Upper lobe of left lung (tissue), 6 donors: ENCODE measurements at regions not wholly inside any gene's neighbourhood (a gene's known extent, or its start where the extent isn't known, plus 50 kb on each side); places are given as distances from the start of the nearest gene placed in this dataset.

Source experiments
- ATAC-seq, 2 donors: fragments of 200-7000 bp; cut with Tn5 transposase; one replicate each; pipeline ENCODE4 v1.9.1; 2022; ENCODE audit warnings: mild to moderate bottlenecking in 2 of 2, moderate library complexity in 2 of 2; ENCODE audit not compliant: low FRiP score in 2 of 2
- DNase-seq, 2 donors: peaks; one replicate each; pipeline ENCODE4 v3.0.0-alpha.2; 2019 to 2020
- H3K27ac ChIP-seq, 4 donors: fragments of 200-600 bp; sonication (generic); one replicate each; pipeline ENCODE4 v1.5.1; 2016 to 2019
- H3K27me3 ChIP-seq, 4 donors: fragments of 200-600 bp; sonication (generic); one replicate each; pipeline ENCODE4 v1.5.1; 2017 to 2019
- H3K36me3 ChIP-seq, 4 donors: fragments of 200-600 bp; sonication (generic); one replicate each; pipeline ENCODE4 v1.5.1; 2016 to 2019
- H3K4me1 ChIP-seq, 4 donors: fragments of 200-600 bp; sonication (generic); one replicate each; pipeline ENCODE4 v1.5.1; 2018 to 2019
- H3K4me3 ChIP-seq, 4 donors: fragments of 200-600 bp; sonication (generic); one replicate each; pipeline ENCODE4 v1.5.1; 2017 to 2019; ENCODE audit warnings: mild to moderate bottlenecking in 2 of 4, moderate library complexity in 1 of 4
- H3K9me3 ChIP-seq, 4 donors: fragments of 200-600 bp; sonication (generic); one replicate each; pipeline ENCODE4 v1.5.1; 2018 to 2019
- CTCF ChIP-seq, 6 experiments: fragments of 450-650 bp in 4 of 6; fragments of 200-600 bp in 2 of 6; sonication (generic) in 2 of 6; IDR thresholded peaks; one replicate each; pipeline ENCODE4 v1.5.1; 2016 to 2019; ENCODE audit warnings: antibody characterized with exemption in 6 of 6
- EP300 ChIP-seq, 4 donors: sonication (generic); formaldehyde crosslinking; IDR thresholded peaks; one replicate each; pipeline ENCODE4 v1.5.1; 2017; ENCODE audit warnings: antibody characterized with exemption in 4 of 4, control low read depth in 2 of 4
- POLR2A ChIP-seq, 4 donors: fragments of 450-650 bp; IDR thresholded peaks; one replicate each; pipeline ENCODE4 v1.5.1; 2016 to 2017; ENCODE audit warnings: antibody characterized with exemption in 4 of 4, mild to moderate bottlenecking in 2 of 4
- POLR2AphosphoS5 ChIP-seq, 2 donors: sonication (generic); formaldehyde crosslinking; IDR thresholded peaks; one replicate each; pipeline ENCODE4 v1.5.1; 2017; ENCODE audit warnings: antibody characterized with exemption in 2 of 2
- WGBS, 2 donors: methylation state at CpG; one replicate each; pipeline ENCODE4 v1.1.5; 2017 to 2018; 5-methylcytosine and 5-hydroxymethylcytosine counted together
- donor health status: DM: no; HTN: no; CAD: no; lungs with moderate emphysema.
- donor health status: DM: no; HTN: yes; CAD: no; lungs with severe emphysema.

- peaks cover 7 to 19% (median 14%) of the 10 kb centered on the region in 4 donors for H3K4me1 ChIP-seq
- no peak overlapping the region for H3K4me3 ChIP-seq
- ATAC-seq (no peak), DNase-seq (no peak)
- no peaks in the 10 kb centered on the region for H3K27me3 ChIP-seq
- H3K27ac ChIP-seq: peak overlapping the region in 1 of 4 donors; percentile 23
- H3K36me3 ChIP-seq: no peaks in the 10 kb centered on the region
- H3K9me3 ChIP-seq: no peaks in the 10 kb centered on the region
- WGBS, 2 donors: 42 to 52% methylated on average over 3 of the region's 3 CpGs
- no peak for TF ChIP-seq POLR2AphosphoS5 (IDR thresholded peaks at IDR 0.05)
- no peak for TF ChIP-seq CTCF (IDR thresholded peaks at IDR 0.05)
- no peak for TF ChIP-seq POLR2A (IDR thresholded peaks at IDR 0.05)
- TF ChIP-seq EP300 (IDR thresholded peaks at IDR 0.05): peak in 1 of 4 donors; percentile 10
Observed at GRCh38 chr3:124266487-124266886, 274.6 kb upstream of the ROPN1 start.

GRCh38 chr3:124267406-124267805 lies 275.5 kb upstream of the ROPN1 start:
- Histone ChIP-seq H3K27me3 (no peaks in the 10 kb centered on the region), H3K36me3 (no peaks in the 10 kb centered on the region), H3K27ac (no peak overlapping the region), H3K4me3 (no peak overlapping the region), H3K4me1 (peaks cover 7 to 19% (median 15%) of the 10 kb centered on the region in 4 donors), H3K9me3 (no peaks in the 10 kb centered on the region)
- TF ChIP-seq EP300 (IDR thresholded peaks at IDR 0.05) (no peak), CTCF (IDR thresholded peaks at IDR 0.05) (no peak), POLR2A (IDR thresholded peaks at IDR 0.05) (no peak), POLR2AphosphoS5 (IDR thresholded peaks at IDR 0.05) (no peak)
- ATAC-seq: no peak
- DNase-seq: no peak

DNA sequence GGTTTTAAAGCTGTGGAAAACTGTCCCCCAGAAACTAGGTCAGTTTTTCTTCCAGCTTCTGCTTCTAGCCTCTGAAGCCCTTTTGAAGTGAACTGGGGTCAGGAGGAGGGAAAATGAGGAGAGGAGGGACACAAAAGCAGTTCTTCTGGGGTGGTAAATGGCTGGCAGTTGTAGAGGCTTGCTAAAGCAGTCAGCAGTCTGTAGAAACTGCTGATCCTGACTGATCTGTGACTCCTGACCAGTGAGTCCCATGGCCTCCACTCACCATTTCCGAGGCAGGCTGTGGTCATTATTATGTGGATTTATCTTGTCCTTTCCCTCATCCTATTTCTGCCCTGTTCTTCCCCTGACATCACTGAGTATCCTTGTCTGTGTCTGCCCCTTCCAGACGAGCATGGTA lies 276.4 kb upstream of the ROPN1 start:
- H3K27ac ChIP-seq: peak overlapping the region in 1 of 4 donors; percentile 26
- no peak for ATAC-seq

DNA sequence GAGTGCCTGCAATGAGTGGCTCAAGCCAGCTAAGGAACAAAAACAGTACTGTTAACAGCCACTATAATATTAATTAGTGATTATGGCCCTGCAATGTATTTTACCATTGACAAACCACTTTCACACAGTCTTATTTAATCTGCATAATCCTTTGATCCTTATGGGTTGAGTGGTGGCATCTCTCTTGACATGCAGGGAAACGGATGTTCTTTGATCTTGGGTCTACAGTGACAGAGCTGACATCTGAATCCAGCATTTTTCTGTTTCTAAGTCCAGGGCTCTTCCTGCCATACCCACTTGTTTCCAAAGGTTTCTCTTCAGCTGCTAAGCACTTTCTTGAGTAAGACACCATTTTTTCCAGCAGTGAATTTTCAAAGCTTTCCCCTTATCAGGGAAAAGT lies 277.7 kb upstream of the ROPN1 start:
- no peak for ATAC-seq
- Histone ChIP-seq H3K9me3 (no peaks in the 10 kb centered on the region), H3K27ac (no peak overlapping the region), H3K4me1 (peaks cover 11 to 34% (median 27%) of the 10 kb centered on the region in 4 donors), H3K27me3 (no peaks in the 10 kb centered on the region), H3K4me3 (no peak overlapping the region), H3K36me3 (no peaks in the 10 kb centered on the region)
- WGBS, 2 donors: 76 to 88% methylated on average over 1 of the region's 1 CpG
- TF ChIP-seq POLR2A (IDR thresholded peaks at IDR 0.05) (no peak), CTCF (IDR thresholded peaks at IDR 0.05) (no peak), EP300 (IDR thresholded peaks at IDR 0.05) (no peak), POLR2AphosphoS5 (IDR thresholded peaks at IDR 0.05) (no peak)
- no peak for DNase-seq

More for the DNA sequence above, 276.4 kb upstream of the ROPN1 start:
- Histone ChIP-seq H3K27me3 (no peaks in the 10 kb centered on the region), H3K4me1 (peaks cover 7 to 25% (median 21%) of the 10 kb centered on the region in 4 donors), H3K36me3 (no peaks in the 10 kb centered on the region), H3K4me3 (no peak overlapping the region), H3K9me3 (no peaks in the 10 kb centered on the region)
- TF ChIP-seq EP300 (IDR thresholded peaks at IDR 0.05) (no peak), POLR2AphosphoS5 (IDR thresholded peaks at IDR 0.05) (no peak), CTCF (IDR thresholded peaks at IDR 0.05) (no peak), POLR2A (IDR thresholded peaks at IDR 0.05) (no peak)
- no peak for DNase-seq
- 80 to 87% methylated on average over 2 of the region's 2 CpGs for WGBS, 2 donors

DNA sequence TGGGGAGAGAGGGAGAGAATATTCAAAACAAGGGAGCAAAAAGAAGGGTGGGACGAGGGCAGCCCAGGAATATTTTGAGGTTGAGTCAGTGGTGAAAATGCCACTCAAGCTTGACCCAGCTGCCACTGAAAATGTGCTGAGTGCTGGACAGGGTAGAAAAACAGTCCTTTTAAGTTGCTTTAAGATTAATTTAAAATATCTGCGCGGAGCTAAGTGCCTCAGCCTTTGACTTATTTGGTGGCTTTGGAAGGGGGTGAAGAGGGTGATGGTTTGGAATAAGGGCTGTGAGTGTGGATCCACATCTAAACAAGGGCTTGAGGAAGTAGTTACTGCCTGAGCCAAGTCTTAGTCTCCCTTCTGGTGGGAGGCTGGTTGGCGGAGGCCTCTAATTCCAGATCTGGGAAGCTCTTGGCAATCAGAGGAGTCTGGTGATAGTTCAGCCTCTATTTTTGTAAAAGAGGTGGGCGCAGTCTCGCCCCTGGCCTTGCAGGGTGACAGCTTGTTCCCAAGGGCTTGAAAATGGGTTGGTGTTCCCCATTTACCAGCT lies 280.8 kb upstream of the ROPN1 start:
- TF ChIP-seq POLR2A (IDR thresholded peaks at IDR 0.05) (no peak), POLR2AphosphoS5 (IDR thresholded peaks at IDR 0.05) (peak in 1 of 2 donors; percentile 12), EP300 (IDR thresholded peaks at IDR 0.05) (no peak), CTCF (IDR thresholded peaks at IDR 0.05) (no peak)
- no peaks in the 10 kb centered on the region for H3K36me3 ChIP-seq
- peaks cover 26 to 47% (median 36%) of the 10 kb centered on the region in 4 donors for H3K4me1 ChIP-seq
- no peaks in the 10 kb centered on the region for H3K9me3 ChIP-seq
- DNase-seq (no peak), ATAC-seq (peak in 1 of 2 donors; percentile 11)
- no peaks in the 10 kb centered on the region for H3K27me3 ChIP-seq
- H3K4me3 ChIP-seq: no peak overlapping the region
- H3K27ac ChIP-seq: peak overlapping the region; percentile 4 to 90 (median 52)
- 77 to 81% methylated on average over 6 of the region's 6 CpGs for WGBS, 2 donors
